Lower lobe of right lung (tissue), 2 donors: ENCODE measurements at regions not wholly inside any gene's neighbourhood (a gene's known extent, or its start where the extent isn't known, plus 50 kb on each side); places are given as distances from the start of the nearest gene placed in this dataset.

ENCODE experiments used
- ATAC-seq, 2 donors: fragments of 200-7000 bp; cut with Tn5 transposase; one replicate each; pipeline ENCODE4 v1.9.1; 2020 to 2022; ENCODE audit warnings: mild to moderate bottlenecking in 2 of 2, moderate library complexity in 2 of 2
- DNase-seq: peaks from one replicate; pipeline ENCODE4 v3.0.0-alpha.2; 2020
- H3K27ac ChIP-seq: fragments of 200-600 bp; one replicate; pipeline ENCODE4 v1.8.0; 2022
- H3K27me3 ChIP-seq: fragments of 200-600 bp; one replicate; pipeline ENCODE4 v1.8.0; 2022; ENCODE audit warnings: low read depth
- H3K36me3 ChIP-seq: fragments of 200-600 bp; one replicate; pipeline ENCODE4 v1.8.0; 2022; ENCODE audit warnings: mild to moderate bottlenecking
- H3K4me1 ChIP-seq: fragments of 200-600 bp; one replicate; pipeline ENCODE4 v1.8.0; 2022
- H3K4me3 ChIP-seq: fragments of 200-600 bp; one replicate; pipeline ENCODE4 v1.8.0; 2022; ENCODE audit warnings: mild to moderate bottlenecking
- H3K9me3 ChIP-seq: fragments of 200-600 bp; one replicate; pipeline ENCODE4 v1.8.0; 2022
- intact Hi-C: fragments of 100-400 bp; cut with DNase I; formaldehyde crosslinking; loops from one replicate; pipeline ENCODE4 v1.11.0; 2022
- TF ChIP-seq, protein P1 (sequence below): fragments of 200-600 bp; IDR thresholded peaks from one replicate; pipeline ENCODE4 v1.8.0; 2022; ENCODE audit warnings: antibody characterized with exemption, mild to moderate bottlenecking
- donor health status: DM: no; HTN: yes; CAD: no; lungs with severe emphysema.

DNA sequence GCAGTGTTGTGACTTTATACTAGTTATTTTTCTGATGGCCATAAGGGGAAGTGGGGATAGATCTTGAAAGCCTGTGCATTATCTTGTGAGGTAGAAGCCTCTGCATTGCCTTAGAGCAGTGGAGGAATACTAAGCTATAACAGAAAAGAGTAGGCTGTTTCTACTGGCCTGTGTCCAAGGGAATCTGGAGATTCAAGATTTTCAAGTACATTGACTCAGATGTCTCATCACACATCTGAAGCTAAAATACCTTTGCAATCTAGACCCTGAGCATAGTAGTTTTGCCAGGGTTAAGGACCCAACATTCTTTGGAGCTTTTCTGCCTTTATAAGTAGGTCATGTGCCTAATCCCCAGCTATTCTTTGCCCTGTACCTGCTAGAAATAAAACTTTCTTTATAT is 272.3 kb downstream of the TENT5A start:
- H3K9me3 ChIP-seq = no peaks in the 10 kb centered on the region
- H3K4me1 ChIP-seq = no peaks in the 10 kb centered on the region
- no peaks in the 10 kb centered on the region for H3K27me3 ChIP-seq
- no peak overlapping the region for H3K4me3 ChIP-seq
- intact Hi-C loops = no loop called here
- no peak for ATAC-seq
- TF ChIP-seq, protein P1, sequence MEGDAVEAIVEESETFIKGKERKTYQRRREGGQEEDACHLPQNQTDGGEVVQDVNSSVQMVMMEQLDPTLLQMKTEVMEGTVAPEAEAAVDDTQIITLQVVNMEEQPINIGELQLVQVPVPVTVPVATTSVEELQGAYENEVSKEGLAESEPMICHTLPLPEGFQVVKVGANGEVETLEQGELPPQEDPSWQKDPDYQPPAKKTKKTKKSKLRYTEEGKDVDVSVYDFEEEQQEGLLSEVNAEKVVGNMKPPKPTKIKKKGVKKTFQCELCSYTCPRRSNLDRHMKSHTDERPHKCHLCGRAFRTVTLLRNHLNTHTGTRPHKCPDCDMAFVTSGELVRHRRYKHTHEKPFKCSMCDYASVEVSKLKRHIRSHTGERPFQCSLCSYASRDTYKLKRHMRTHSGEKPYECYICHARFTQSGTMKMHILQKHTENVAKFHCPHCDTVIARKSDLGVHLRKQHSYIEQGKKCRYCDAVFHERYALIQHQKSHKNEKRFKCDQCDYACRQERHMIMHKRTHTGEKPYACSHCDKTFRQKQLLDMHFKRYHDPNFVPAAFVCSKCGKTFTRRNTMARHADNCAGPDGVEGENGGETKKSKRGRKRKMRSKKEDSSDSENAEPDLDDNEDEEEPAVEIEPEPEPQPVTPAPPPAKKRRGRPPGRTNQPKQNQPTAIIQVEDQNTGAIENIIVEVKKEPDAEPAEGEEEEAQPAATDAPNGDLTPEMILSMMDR = no peak
- no peak for DNase-seq
- H3K36me3 ChIP-seq = no peaks in the 10 kb centered on the region
- no peak overlapping the region for H3K27ac ChIP-seq

DNA sequence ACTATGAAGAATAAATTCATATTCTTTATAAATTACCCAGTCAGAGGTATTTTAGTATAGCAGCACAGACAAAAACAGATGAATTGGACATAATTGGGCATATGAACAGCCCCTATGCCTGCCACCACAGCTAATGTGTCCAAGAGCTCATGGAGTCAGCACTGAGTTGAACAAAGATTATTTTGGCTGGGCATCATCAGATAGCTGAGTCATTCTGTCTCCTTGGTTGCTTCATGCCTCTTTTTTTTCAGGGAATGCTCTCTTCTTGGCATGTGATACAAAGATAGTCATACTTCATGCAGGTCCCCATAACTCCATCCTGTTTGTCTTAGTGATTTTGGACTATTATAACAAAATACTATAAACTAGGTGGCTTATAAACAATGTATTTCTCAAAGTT is 275.6 kb downstream of the TENT5A start:
- Histone ChIP-seq H3K36me3 (no peaks in the 10 kb centered on the region), H3K27me3 (no peaks in the 10 kb centered on the region), H3K27ac (no peak overlapping the region), H3K4me3 (no peak overlapping the region), H3K9me3 (no peaks in the 10 kb centered on the region), H3K4me1 (no peaks in the 10 kb centered on the region)
- TF ChIP-seq, protein P1 = no peak
- ATAC-seq (no peak), DNase-seq (no peak)
- intact Hi-C loops = no loop called here

DNA sequence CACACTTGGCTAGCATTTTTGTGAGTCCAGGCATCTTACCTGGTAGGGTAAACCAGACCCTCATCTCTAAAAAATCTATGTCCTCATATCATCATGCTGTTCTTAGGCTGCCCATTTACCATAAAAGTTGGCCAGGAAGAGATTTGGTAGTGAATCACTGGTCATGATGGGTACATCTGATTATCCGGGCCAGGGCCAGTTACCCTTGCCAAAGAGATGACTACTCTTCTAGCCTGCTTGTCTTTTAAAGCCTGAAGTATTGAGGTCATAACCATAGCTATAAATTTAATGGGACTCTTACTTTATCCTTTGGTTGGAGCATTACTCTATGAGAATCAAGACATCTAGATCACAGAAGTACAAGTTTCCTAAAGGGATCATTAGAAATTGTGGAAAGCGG is 276.8 kb downstream of the TENT5A start:
- intact Hi-C loops = no loop called here
- H3K4me3 ChIP-seq = no peak overlapping the region
- no peaks in the 10 kb centered on the region for H3K4me1 ChIP-seq
- ATAC-seq (no peak), DNase-seq (no peak)
- TF ChIP-seq, protein P1 = no peak
- no peaks in the 10 kb centered on the region for H3K9me3 ChIP-seq
- no peaks in the 10 kb centered on the region for H3K27me3 ChIP-seq
- H3K27ac ChIP-seq = no peak overlapping the region
- H3K36me3 ChIP-seq = no peaks in the 10 kb centered on the region

DNA sequence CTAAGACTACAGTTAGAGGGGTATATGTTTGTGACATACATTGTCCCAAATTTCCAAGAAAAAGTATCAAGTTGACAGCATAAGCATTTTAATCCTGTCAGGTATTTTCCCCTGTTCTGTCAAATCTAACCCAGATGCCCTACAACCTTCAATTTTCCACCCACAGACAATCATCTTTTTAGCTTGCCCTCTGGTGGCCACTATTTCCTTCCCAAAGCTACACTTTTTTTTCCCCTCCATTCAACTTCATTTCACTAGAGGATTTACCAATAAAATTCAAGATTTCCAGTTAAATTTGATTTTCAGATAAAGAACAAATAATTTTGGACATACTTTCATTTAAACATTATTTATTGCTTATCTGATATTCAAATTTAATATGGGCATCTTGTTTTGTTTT is 286.6 kb downstream of the TENT5A start:
- Histone ChIP-seq H3K4me1 (no peaks in the 10 kb centered on the region), H3K27ac (no peak overlapping the region), H3K4me3 (no peak overlapping the region), H3K36me3 (no peaks in the 10 kb centered on the region), H3K27me3 (no peaks in the 10 kb centered on the region), H3K9me3 (no peaks in the 10 kb centered on the region)
- TF ChIP-seq, protein P1 = peak; percentile 44
- intact Hi-C loops = no loop called here
- no peak for ATAC-seq
- DNase-seq = no peak

DNA sequence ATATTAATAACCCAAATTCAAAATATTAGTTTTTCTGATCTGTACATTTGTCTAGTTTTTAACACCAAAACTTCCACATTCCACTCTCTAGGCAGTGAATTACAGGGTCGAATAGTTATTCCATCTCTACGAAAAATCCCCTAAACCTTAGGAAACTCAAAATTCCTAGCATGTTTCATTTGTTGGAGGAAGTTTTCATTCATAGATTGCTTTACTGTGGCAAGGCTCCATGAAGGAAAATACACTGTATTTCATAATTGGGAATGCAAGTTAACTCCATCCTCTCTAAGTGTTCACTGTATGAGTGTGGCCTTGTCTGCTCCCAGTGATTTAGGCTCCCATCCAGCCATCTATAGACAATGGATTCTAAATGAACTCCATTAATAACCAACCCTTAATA is 296.1 kb downstream of the TENT5A start:
- no peaks in the 10 kb centered on the region for H3K27me3 ChIP-seq
- ATAC-seq = no peak
- H3K4me3 ChIP-seq = no peak overlapping the region
- peaks cover 11% of the 10 kb centered on the region for H3K9me3 ChIP-seq
- no peaks in the 10 kb centered on the region for H3K4me1 ChIP-seq
- no peak for DNase-seq
- H3K27ac ChIP-seq = no peak overlapping the region
- no peaks in the 10 kb centered on the region for H3K36me3 ChIP-seq
- intact Hi-C loops = no loop called here
- TF ChIP-seq, protein P1 = no peak

DNA sequence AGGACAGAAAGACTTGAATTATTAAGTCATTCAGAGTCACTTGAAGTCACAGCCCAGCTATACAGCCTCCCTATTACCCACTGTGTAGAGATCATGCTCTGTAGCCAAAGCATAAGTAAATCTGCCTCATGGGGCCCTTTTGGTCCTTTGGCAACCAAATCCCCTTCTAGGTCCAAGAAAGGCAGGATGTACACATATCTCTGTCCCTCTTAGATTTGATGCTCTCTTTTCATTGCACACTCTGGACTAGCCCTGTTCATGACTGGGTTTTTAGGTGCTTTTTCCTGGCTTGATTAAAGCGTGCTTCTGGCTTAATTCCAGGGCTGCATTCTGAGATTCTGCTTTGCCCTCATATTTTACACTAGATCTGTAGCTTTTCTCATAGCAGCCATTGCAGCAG is 296.8 kb downstream of the TENT5A start:
- H3K27ac ChIP-seq = no peak overlapping the region
- H3K27me3 ChIP-seq = no peaks in the 10 kb centered on the region
- no peaks in the 10 kb centered on the region for H3K36me3 ChIP-seq
- H3K4me3 ChIP-seq = no peak overlapping the region
- intact Hi-C loops = no loop called here
- no peak for DNase-seq
- no peaks in the 10 kb centered on the region for H3K4me1 ChIP-seq
- TF ChIP-seq, protein P1 = no peak
- peaks cover 11% of the 10 kb centered on the region for H3K9me3 ChIP-seq
- no peak for ATAC-seq
